Testis (tissue), 2 donors: ENCODE measurements at regions not wholly inside any gene's neighbourhood (a gene's known extent, or its start where the extent isn't known, plus 50 kb on each side); places are given as distances from the start of the nearest gene placed in this dataset.

Source experiments
- CTCF ChIP-seq, 3 experiments: fragments of 450-650 bp in 2 of 3; fragments of 200-600 bp in 1 of 3; sonication (generic) in 1 of 3; IDR thresholded peaks; one replicate each; pipeline ENCODE4 v1.5.1; 2016 to 2019; ENCODE audit warnings: antibody characterized with exemption in 3 of 3, mild to moderate bottlenecking in 2 of 3, moderate library complexity in 1 of 3
- POLR2A ChIP-seq: fragments of 450-650 bp; IDR thresholded peaks from one replicate; pipeline ENCODE4 v1.6.1; 2017; ENCODE audit warnings: antibody characterized with exemption, mild to moderate bottlenecking, moderate library complexity

GRCh38 chr1:30196872-30197638 lies 526.3 kb downstream of the MATN1 start:
- TF ChIP-seq CTCF (IDR thresholded peaks at IDR 0.05) = no peak
- no peak for TF ChIP-seq POLR2A
